DOHH2 (cell line): ENCODE measurements at regions not wholly inside any gene's neighbourhood (a gene's known extent, or its start where the extent isn't known, plus 50 kb on each side); places are given as distances from the start of the nearest gene placed in this dataset.

Experiments used
- EZH2phosphoT487 ChIP-seq: fragments of 200-600 bp; sonication (generic); IDR thresholded peaks from 2 replicates; pipeline ENCODE4 v1.6.1; 2017; ENCODE audit warnings: borderline replicate concordance, mild to moderate bottlenecking, antibody characterized with exemption, low read length, moderate library complexity, mixed read lengths
- TF ChIP-seq, protein P1 (sequence below): fragments of 200-600 bp; sonication (generic); IDR thresholded peaks from one replicate; pipeline ENCODE4 v1.5.1; 2014; ENCODE audit warnings: antibody characterized with exemption, mild to moderate bottlenecking, low read depth, low read length; ENCODE audit not compliant: poor library complexity, severe bottlenecking

- TF ChIP-seq, protein P1, sequence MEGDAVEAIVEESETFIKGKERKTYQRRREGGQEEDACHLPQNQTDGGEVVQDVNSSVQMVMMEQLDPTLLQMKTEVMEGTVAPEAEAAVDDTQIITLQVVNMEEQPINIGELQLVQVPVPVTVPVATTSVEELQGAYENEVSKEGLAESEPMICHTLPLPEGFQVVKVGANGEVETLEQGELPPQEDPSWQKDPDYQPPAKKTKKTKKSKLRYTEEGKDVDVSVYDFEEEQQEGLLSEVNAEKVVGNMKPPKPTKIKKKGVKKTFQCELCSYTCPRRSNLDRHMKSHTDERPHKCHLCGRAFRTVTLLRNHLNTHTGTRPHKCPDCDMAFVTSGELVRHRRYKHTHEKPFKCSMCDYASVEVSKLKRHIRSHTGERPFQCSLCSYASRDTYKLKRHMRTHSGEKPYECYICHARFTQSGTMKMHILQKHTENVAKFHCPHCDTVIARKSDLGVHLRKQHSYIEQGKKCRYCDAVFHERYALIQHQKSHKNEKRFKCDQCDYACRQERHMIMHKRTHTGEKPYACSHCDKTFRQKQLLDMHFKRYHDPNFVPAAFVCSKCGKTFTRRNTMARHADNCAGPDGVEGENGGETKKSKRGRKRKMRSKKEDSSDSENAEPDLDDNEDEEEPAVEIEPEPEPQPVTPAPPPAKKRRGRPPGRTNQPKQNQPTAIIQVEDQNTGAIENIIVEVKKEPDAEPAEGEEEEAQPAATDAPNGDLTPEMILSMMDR = no peak
- TF ChIP-seq EZH2phosphoT487 = no peak
Observed at GRCh38 chr3:106446271-106446670, 577.5 kb upstream of the CBLB start.
